SH-SY5Y (cell line): ENCODE measurements at regions not wholly inside any gene's neighbourhood (a gene's known extent, or its start where the extent isn't known, plus 50 kb on each side); places are given as distances from the start of the nearest gene placed in this dataset.

Experiments used
- GATA2 ChIP-seq: IDR thresholded peaks from 2 replicates; pipeline ENCODE4 v1.6.1; 2011; ENCODE audit warnings: mild to moderate bottlenecking, low read depth, low read length
- GATA3 ChIP-seq: IDR thresholded peaks from 2 replicates; pipeline ENCODE4 v1.6.1; 2011; ENCODE audit warnings: low read depth, mild to moderate bottlenecking, low read length, moderate library complexity

- TF ChIP-seq GATA2 (no peak), GATA3 (no peak)
Observed at GRCh38 chr11:116515664-116516184, 257.1 kb downstream of the BUD13 start.

DNA sequence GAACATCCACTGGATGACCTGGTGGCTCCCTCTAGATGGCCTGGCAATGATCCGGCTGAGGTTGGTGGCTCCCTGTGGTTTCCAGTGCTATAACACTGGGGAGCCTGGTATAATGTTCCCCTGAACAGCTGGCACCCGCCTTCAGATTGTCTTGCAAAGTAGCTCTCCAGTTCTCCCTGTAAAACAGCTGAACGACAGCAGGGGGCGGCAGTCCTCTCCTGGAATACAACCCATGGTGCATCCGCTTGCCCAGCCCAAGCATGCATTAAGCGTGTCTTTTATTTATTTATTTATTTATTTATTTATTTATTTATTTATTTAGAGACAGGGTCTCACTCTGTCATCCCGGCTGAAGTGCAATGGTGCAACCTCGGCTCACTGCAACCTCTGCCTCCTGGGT is 258.9 kb downstream of the BUD13 start:
- TF ChIP-seq GATA2: no peak
- no peak for TF ChIP-seq GATA3

GRCh38 chr11:116513278-116513823 is 259.4 kb downstream of the BUD13 start:
- TF ChIP-seq GATA3: no peak
- TF ChIP-seq GATA2: no peak

DNA sequence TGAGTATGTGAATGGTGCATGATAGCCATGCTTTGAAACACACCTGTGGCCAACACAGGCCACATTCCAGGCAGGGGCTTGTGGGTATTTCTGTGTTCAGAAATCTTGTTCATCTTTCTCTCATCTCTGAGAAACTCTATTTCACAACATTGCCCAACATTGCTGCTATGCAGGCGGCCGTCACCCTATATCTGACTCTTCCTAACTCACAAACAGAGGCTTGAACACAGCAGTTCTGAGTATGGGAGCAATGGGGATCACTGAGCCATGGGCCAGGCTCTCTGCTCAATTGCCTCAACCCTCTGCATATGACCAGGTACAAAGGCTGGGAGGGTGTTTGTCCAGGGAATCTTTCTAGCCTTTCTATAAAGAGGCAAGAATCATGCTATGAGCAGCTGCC is 259.9 kb downstream of the BUD13 start:
- TF ChIP-seq GATA2: no peak
- no peak for TF ChIP-seq GATA3

DNA sequence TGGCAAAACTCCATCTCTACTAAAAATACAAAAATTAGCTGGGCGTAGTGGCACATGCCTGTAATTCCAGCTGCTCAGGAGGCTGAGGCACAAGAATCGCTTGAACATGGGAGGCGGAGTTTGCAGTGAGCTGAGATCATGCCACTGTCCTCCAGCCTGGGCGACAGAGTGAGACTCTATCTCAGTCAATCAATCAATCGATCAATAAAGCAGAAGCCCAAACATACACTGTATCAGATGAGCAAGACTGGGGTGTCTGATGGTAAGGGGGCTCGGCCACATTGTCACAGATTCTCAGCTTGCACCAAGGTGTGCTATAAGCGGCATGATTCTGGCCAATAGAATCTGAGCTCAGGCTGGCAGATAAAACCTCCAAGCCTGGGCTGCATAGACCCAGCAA is 261.1 kb downstream of the BUD13 start:
- TF ChIP-seq GATA2: no peak
- no peak for TF ChIP-seq GATA3

GRCh38 chr11:116510886-116511650 is 261.7 kb downstream of the BUD13 start:
- TF ChIP-seq GATA2: no peak
- TF ChIP-seq GATA3: no peak

- no peak for TF ChIP-seq GATA3
- TF ChIP-seq GATA2: no peak
Observed at GRCh38 chr11:116510166-116510565, 262.6 kb downstream of the BUD13 start.

GRCh38 chr11:116509551-116509950 is 263.2 kb downstream of the BUD13 start:
- TF ChIP-seq GATA3 (no peak), GATA2 (no peak)

DNA sequence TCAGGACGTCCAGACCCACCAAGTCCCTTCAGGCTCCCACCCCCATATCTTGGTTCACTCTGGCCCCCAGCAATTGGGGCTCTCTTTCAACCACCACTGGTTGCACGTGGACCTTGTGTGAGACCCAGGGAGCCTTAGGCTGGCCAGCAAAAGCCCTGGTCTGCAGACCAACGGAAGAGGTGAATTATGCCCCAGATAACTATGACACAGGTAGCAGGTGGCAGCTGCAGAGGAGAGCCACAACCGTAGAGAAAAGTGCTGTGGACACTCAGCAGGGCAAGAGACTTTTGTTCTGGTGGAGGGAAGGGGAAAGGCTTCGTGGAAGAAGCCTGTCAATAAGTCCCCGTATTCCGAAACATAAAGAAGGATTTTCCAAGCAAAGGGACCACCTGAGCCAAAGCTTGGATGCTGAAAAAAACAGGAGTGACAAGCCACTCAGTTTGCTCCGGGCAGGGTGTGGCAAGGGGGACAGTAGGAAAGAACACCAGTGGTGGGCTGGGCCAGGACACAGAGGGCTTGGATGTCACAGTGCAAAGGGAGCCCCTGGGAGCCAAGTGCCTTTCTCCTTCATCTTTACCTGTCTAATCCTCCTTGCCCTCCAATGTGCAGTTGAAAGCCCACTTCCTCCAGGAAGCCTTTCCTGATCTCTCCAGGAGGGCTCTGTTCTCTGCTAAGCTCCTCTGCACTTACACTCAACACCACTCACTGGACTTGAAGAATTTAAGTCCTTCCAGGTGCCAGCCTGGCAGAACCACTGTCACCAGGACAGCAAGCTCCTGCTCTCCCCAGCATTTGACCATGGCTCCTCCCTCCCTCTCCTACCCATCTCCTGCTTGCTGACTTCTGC is 264.7 kb downstream of the BUD13 start:
- TF ChIP-seq GATA3 (no peak), GATA2 (no peak)

DNA sequence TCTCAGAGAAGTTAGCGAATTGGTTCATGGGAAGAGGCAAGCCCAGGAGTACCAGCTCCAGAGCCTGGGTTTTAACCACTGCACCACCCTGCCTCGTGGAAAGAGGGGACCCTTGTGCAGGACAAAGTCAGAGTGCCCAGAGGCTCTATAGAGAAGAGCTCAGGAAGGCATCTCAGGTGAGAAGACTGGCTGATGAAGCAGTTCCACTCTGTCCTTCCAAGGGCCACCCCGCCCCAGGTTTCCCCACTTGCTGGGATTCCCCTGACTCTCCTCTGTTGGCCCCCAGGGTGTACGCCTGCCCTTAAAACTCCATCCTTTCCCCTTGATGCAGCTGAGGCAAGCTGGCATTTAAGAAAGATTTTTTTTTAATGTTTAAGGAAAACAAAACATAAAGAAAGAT is 265.8 kb downstream of the BUD13 start:
- TF ChIP-seq GATA3: no peak

DNA sequence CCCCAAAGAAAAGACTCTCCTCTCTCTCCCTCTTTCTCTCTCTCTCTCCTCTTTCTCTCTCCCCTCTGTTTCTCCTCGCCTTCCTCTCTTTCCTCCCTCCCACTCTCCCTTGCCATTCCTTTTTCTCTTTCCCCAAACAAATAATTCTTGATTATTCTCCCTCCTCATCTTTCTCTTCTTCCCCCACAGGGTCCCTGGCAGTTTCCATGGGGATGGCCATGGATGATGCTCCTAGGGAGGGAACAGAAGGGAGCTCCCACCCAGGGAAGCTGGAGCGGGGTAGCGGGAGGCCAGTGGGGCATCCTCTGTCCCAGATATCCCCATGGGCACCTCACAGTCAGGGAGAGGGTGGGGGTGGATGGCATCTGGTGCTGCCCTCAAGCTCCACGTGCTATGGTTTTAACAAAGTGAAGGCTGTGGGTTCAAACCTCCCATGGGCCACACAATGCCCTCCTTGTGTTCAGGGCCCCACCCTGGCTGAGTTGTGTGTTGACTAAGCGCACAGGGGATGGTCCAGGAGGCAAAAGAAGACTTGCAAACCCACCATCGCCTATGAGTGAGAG is 266.4 kb downstream of the BUD13 start:
- no peak for TF ChIP-seq GATA2
- TF ChIP-seq GATA3: no peak

DNA sequence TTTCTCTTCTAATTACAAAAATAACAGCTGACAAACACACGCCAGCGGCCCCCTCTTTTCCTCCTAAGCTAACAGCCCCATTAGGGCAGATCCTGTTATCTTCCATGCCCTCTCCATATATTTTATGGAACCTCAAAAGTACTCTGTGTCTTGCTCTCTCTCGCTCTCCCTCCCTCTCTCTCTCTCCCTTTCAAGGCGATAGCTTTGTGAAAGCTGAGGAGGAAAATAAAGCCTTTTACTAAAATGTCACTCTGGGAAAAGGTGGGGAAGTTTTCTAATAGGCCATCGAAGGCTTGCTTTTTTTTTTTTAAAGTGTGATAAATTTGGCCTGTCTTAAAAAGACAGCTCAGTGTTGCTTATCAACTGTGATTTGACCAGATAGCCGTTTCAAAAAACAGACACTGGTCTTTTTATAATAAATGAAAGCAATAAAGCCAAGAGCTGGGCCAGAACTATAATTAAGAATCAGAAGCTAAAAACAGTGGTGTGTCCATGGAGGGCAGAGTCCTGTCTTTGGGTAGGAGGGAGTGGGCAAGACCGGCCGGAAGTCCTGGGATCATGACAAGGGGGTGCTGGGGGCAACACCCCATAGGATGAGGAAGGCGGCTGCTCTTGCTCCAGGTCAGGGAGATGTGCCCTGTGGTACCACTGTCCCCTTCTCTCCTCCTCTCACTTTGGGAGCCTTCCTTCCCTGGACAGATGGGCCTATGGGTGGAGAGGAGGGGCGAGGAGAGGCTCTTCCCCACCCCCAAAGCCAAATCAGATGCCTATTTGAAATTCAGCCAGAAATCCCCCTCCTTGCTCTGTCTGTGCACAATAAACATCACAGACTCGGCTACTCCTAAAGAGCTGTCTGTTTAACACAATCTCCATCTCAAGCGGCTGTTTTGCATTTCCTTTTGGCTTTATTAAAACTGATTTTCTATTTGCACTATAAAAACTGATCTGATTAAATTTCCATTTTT is 267.2 kb downstream of the BUD13 start:
- peak; percentile 30; the same call in 1 of the 2 replicates for TF ChIP-seq GATA2
- no peak; the same call in none of the 2 replicates for TF ChIP-seq GATA3
